Prostate gland (tissue), 2 donors: ENCODE measurements at regions not wholly inside any gene's neighbourhood (a gene's known extent, or its start where the extent isn't known, plus 50 kb on each side); places are given as distances from the start of the nearest gene placed in this dataset.
"Not testable (repeated sequence)": the region's sequence is repeated elsewhere in the genome, so short reads cannot be mapped to it uniquely, and the experiment has no call there.

Experiments
- POLR2AphosphoS5 ChIP-seq: sonication (generic); formaldehyde crosslinking; IDR thresholded peaks from one replicate; pipeline ENCODE4 v1.6.1; 2017; ENCODE audit warnings: antibody characterized with exemption
- TF ChIP-seq, protein P1 (sequence below), 4 experiments: fragments of 200-600 bp in 2 of 4; fragments of 450-650 bp in 2 of 4; sonication (generic) in 2 of 4; IDR thresholded peaks; 1 replicate in 3 of 4; 2 replicates in 1 of 4; pipeline ENCODE4 v1.5.1; 2016 to 2019; ENCODE audit warnings: antibody characterized with exemption in 4 of 4, mild to moderate bottlenecking in 2 of 4, moderate library complexity in 2 of 4

DNA sequence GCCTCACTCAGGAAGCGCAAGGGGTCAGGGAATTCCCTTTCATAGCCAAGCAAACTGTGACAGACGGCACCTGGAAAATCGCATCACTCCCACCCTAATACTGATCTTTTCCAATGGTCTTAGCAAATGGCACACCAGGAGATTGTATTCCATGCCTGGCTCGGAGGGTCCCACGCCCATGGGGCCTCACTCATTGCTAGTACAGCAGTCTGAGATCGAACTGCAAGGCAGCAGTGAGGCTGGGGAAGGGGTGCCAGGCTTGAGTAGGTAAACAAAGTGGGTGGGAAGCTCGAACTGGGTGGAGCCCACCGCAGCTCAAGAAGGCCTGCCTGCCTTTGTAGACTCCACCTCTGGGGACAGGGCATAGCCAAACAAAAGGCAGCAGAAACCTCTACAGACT, 626.0 kb upstream of the ST8SIA4 start:
- not testable (repeated sequence) for TF ChIP-seq POLR2AphosphoS5
- TF ChIP-seq, protein P1, sequence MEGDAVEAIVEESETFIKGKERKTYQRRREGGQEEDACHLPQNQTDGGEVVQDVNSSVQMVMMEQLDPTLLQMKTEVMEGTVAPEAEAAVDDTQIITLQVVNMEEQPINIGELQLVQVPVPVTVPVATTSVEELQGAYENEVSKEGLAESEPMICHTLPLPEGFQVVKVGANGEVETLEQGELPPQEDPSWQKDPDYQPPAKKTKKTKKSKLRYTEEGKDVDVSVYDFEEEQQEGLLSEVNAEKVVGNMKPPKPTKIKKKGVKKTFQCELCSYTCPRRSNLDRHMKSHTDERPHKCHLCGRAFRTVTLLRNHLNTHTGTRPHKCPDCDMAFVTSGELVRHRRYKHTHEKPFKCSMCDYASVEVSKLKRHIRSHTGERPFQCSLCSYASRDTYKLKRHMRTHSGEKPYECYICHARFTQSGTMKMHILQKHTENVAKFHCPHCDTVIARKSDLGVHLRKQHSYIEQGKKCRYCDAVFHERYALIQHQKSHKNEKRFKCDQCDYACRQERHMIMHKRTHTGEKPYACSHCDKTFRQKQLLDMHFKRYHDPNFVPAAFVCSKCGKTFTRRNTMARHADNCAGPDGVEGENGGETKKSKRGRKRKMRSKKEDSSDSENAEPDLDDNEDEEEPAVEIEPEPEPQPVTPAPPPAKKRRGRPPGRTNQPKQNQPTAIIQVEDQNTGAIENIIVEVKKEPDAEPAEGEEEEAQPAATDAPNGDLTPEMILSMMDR (IDR thresholded peaks at IDR 0.05): not testable (repeated sequence)
